ENCODE measurements at regions not wholly inside any gene's neighbourhood (a gene's known extent, or its start where the extent isn't known, plus 50 kb on each side); places are given as distances from the start of the nearest gene placed in this dataset.

DNA sequence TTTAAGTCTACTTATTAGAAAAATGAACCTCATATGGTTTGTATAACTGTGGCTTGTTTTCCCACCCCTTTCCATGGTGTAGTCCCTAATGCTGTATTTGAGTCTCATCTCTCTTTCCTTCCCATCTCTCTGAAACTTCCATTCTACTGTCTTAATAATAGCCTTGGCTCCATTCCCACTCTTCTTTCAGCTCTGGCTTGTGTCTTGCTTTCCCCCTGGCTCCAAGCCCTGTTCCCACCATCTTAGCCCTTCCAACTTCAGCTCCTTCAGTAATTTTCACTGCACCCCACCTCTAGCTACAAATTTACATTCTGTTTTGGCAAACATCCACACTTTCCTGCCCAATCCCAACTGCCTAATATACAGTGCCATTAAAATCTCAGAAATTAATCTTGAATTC, 137.5 kb downstream of the SLITRK6 start:
- no peak for DNase-seq (ENCODE audit: extremely low spot score)
- TF ChIP-seq, protein P1, sequence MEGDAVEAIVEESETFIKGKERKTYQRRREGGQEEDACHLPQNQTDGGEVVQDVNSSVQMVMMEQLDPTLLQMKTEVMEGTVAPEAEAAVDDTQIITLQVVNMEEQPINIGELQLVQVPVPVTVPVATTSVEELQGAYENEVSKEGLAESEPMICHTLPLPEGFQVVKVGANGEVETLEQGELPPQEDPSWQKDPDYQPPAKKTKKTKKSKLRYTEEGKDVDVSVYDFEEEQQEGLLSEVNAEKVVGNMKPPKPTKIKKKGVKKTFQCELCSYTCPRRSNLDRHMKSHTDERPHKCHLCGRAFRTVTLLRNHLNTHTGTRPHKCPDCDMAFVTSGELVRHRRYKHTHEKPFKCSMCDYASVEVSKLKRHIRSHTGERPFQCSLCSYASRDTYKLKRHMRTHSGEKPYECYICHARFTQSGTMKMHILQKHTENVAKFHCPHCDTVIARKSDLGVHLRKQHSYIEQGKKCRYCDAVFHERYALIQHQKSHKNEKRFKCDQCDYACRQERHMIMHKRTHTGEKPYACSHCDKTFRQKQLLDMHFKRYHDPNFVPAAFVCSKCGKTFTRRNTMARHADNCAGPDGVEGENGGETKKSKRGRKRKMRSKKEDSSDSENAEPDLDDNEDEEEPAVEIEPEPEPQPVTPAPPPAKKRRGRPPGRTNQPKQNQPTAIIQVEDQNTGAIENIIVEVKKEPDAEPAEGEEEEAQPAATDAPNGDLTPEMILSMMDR (IDR thresholded peaks at IDR 0.05; ENCODE audit: control extremely low read depth, extremely low read depth, low read depth, missing control alignments) = no peak
- CTCF ChIA-PET = no interaction called here
- POLR2A ChIA-PET = no interaction called here

DNA sequence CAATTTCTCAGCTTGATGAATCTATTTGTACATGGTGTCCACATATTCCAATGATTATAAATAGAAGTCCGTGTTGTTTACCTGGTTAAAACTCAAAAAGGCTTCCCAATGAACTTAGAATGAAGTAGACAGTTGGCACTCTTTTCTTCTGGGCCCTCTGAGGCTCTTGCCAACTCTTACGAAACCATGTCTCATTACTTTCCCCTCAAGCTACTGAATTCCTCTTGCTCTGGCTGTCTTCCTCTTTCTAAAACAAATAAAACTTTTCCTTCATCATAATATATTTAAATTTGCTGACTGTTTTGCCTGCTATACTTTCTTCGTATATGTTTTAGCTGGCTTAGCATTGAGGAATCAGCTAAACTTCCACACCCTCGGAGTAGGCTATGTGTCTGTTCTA, 139.7 kb downstream of the SLITRK6 start:
- no peak for DNase-seq (ENCODE audit: extremely low spot score)
- ChIA-PET POLR2A (no interaction called here), CTCF (no interaction called here)
- TF ChIP-seq, protein P1 (IDR thresholded peaks at IDR 0.05; ENCODE audit: control extremely low read depth, extremely low read depth, low read depth, missing control alignments) = no peak

DNA sequence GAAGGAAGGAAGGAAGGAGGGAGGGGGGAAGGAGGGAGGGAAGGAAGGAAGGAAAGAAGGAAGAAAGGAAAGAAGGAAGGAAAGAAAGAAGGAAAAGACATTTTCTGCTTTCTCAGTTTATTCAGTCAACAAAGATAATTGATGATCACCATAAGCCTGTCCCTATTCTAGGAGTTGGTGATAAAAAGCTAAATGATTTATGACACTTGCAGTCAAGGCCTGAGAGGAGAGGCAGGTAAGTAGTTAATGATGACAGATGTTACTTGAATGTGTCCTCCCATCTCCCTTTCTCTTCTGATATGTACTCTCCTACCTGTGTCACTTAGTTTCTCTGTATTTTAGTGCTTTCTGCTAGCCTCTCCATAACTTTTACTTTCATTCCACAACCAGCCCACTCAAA, 141.3 kb downstream of the SLITRK6 start:
- ChIA-PET CTCF (no interaction called here), POLR2A (no interaction called here)
- DNase-seq (ENCODE audit: extremely low spot score) = no peak
- TF ChIP-seq, protein P1 (IDR thresholded peaks at IDR 0.05; ENCODE audit: control extremely low read depth, extremely low read depth, low read depth, missing control alignments) = no peak

DNA sequence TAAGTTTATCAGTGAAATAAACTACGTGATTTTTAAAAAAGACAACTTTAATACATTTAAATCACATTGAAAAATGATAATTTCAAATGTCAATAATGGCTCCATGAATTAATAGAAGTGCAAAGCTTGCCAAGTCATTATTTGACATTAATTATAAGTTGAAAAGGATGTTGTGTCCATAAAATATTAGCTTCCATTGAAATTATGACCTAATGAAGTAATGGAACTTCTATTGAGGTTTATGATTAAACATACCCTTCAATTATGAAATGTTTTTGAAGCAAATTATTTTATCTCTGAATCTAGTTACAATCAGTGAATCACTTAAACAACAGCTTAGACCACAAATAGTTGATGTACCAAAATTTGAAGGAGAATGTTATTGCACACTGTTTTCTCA, 144.2 kb downstream of the SLITRK6 start:
- TF ChIP-seq, protein P1 (IDR thresholded peaks at IDR 0.05; ENCODE audit: control extremely low read depth, extremely low read depth, low read depth, missing control alignments) = no peak
- POLR2A ChIA-PET = no interaction called here
- DNase-seq (ENCODE audit: extremely low spot score) = no peak
- CTCF ChIA-PET = no interaction called here

DNA sequence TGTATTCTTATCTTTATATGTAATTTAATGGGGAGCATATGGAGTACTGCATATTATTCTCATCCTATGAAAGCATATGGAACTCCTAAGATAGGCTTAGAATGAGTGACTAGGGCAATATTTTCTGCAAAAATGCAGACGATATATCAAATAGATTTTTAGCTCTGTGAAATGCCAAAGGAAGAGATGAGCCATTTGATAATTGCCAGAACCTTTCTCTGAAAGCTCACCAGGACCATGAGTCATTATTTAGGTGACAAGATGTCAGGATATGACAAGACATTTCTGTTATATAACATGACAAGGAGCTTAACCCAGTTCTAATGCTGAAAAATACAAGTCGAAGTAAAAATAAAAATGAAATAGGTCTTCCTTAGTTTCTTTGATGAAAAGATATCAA, 145.0 kb downstream of the SLITRK6 start:
- DNase-seq (ENCODE audit: extremely low spot score) = no peak
- CTCF ChIA-PET = interaction anchor here (0.9 kb wide), 1 partner anchor 30 kb away, joined by 3 read pairs; no protein-coding TSS in a partner anchor
- POLR2A ChIA-PET = no interaction called here
- TF ChIP-seq, protein P1 (IDR thresholded peaks at IDR 0.05; ENCODE audit: control extremely low read depth, extremely low read depth, low read depth, missing control alignments) = no peak

DNA sequence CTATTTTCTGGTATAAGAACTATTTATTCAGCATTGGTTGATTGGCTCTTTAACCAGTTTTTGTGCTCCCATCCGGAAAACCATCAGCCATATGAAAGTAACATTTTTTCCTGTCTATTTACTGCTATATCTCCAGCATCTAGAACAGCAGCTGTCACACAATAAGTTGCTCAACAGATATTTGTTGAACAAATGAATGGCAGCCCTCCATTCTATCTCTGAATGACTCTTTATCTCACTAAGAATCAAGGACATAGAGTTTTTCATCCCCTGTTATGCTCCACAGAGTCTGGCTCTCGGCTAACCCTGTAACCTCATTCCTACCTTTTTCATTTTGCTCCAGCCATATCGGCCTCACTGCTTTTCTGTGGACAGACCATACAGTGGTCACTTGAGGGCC, 145.5 kb downstream of the SLITRK6 start:
- no peak for DNase-seq (ENCODE audit: extremely low spot score)
- ChIA-PET POLR2A (no interaction called here), CTCF (no interaction called here)
- TF ChIP-seq, protein P1 (IDR thresholded peaks at IDR 0.05; ENCODE audit: control extremely low read depth, extremely low read depth, low read depth, missing control alignments) = no peak

DNA sequence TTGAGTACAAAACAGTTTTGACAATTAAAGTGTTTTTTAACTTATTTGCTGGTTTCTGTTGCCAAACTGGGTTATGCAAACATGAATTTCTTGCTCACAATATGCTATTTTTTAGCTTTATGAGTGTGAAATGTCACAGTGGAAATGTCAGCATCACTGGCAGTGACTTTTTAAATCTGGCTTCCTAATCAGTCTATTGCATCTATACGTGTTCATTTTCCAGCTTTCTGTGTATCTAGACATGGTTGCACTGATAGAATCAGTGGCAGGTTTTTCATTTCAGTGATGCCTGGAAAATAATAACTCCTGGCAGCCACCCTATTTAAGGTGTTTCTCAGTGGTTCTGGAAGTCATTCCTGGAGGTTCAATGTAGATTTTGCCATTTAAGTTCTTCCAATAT, 146.7 kb downstream of the SLITRK6 start:
- TF ChIP-seq, protein P1 (IDR thresholded peaks at IDR 0.05; ENCODE audit: control extremely low read depth, extremely low read depth, low read depth, missing control alignments) = no peak
- no peak for DNase-seq (ENCODE audit: extremely low spot score)
- POLR2A ChIA-PET = no interaction called here
- CTCF ChIA-PET = interaction anchor here (1.7 kb wide), 1 partner anchor 18 kb away, joined by 6 read pairs; no protein-coding TSS in a partner anchor

Data from GM10248 (cell line).